ENCODE measurements at regions not wholly inside any gene's neighbourhood (a gene's known extent, or its start where the extent isn't known, plus 50 kb on each side); places are given as distances from the start of the nearest gene placed in this dataset.

- ChIA-PET CTCF (no interaction called here), POLR2A (no interaction called here)
- ATAC-seq, result no peak
- no peak overlapping the region for H3K4me3 Mint-ChIP-seq
- no peaks in the 10 kb centered on the region for H3K4me1 Mint-ChIP-seq
- H3K27ac Mint-ChIP-seq, result no peak overlapping the region
- TF ChIP-seq E2F1 (CRISPR knock-in tag; IDR thresholded peaks at IDR 0.05) (no peak), ETV6 (CRISPR knock-in tag; IDR thresholded peaks at IDR 0.05) (no peak), ZNF281 (CRISPR knock-in tag; IDR thresholded peaks at IDR 0.05) (no peak)
- DNase-seq (ENCODE audit: low spot score), result no peak
- H3K27me3 Mint-ChIP-seq (ENCODE audit: low read depth), result peaks cover 3% of the 10 kb centered on the region
- H3K36me3 Mint-ChIP-seq, result no peaks in the 10 kb centered on the region
- no peaks in the 10 kb centered on the region for H3K9me3 Mint-ChIP-seq
These were observed 425.6 kb upstream of the BRINP1 start for GRCh38 chr9:119794836-119795235.

GRCh38 chr9:119793218-119793617 is 424.0 kb upstream of the BRINP1 start:
- no peak overlapping the region for H3K4me3 Mint-ChIP-seq
- DNase-seq (ENCODE audit: low spot score), result no peak
- CTCF ChIA-PET, result no interaction called here
- H3K9me3 Mint-ChIP-seq, result no peaks in the 10 kb centered on the region
- no peaks in the 10 kb centered on the region for H3K4me1 Mint-ChIP-seq
- H3K27me3 Mint-ChIP-seq (ENCODE audit: low read depth), result peaks cover 3% of the 10 kb centered on the region
- no peaks in the 10 kb centered on the region for H3K36me3 Mint-ChIP-seq
- H3K27ac Mint-ChIP-seq, result no peak overlapping the region
- no peak for ATAC-seq
- TF ChIP-seq ZNF281 (CRISPR knock-in tag; IDR thresholded peaks at IDR 0.05) (no peak), E2F1 (CRISPR knock-in tag; IDR thresholded peaks at IDR 0.05) (no peak), TEAD1 (CRISPR knock-in tag; IDR thresholded peaks at IDR 0.05) (no peak), NR2C2 (CRISPR knock-in tag; IDR thresholded peaks at IDR 0.05) (no peak), AFF4 (CRISPR knock-in tag; IDR thresholded peaks at IDR 0.05; ENCODE audit: borderline replicate concordance) (no peak), ZNF317 (CRISPR knock-in tag; IDR thresholded peaks at IDR 0.05; ENCODE audit: borderline replicate concordance, low read depth) (no peak), CREM (CRISPR knock-in tag; IDR thresholded peaks at IDR 0.05) (no peak), ATF2 (CRISPR knock-in tag; IDR thresholded peaks at IDR 0.05; ENCODE audit: borderline replicate concordance, low read depth) (no peak), USF1 (CRISPR knock-in tag; IDR thresholded peaks at IDR 0.05) (no peak), AR (CRISPR knock-in tag; IDR thresholded peaks at IDR 0.05) (no peak)
- POLR2A ChIA-PET, result no interaction called here
